ENCODE measurements at regions not wholly inside any gene's neighbourhood (a gene's known extent, or its start where the extent isn't known, plus 50 kb on each side); places are given as distances from the start of the nearest gene placed in this dataset.
"Not testable (repeated sequence)": the region's sequence is repeated elsewhere in the genome, so short reads cannot be mapped to it uniquely, and the experiment has no call there.

DNA sequence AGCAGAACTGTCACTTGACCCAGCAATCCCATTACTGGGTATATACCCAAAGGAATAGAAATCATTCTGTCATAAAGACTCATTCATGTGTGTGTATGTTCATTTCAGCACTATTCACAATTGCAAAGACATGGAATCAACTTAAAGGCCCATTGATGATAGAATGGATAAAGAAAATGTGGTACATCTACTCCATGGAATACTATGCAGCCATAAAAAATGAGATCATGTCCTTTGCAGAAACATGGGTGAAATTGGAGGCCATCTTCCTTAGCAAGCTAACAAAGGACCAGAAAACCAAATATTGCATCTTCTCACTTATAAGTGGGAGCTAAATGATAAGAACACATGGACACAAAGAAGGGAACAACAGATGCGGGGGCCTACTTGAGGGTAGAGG is 422.5 kb downstream of the HS3ST3B1 start:
- not testable (repeated sequence) for H3K4me1 Mint-ChIP-seq; H3K36me3 Mint-ChIP-seq (ENCODE audit: low read depth); H3K4me3 Mint-ChIP-seq; H3K27ac Mint-ChIP-seq; H3K9me3 Mint-ChIP-seq; ATAC-seq (replicated peaks)
- peaks cover 10% of the 10 kb centered on the region for H3K27me3 Mint-ChIP-seq

DNA sequence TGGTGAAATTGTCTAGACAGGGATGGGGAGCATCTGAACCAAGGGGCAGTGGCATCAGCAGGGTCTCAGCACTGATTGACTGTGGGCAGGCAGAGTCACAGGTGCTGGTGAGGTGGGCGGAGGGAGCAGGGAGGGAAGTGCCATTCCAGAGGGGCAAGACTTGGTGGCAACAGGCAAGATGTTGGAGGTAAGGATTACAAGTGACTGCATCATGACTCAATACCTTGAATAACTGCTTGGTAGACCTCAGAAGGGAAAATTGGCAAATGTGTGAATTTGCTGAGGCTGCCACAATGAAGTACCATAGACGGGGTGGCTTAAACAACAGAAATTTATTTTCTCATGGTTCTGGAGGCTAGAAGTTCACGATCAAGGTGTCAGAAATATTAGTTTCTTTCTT is 419.1 kb downstream of the HS3ST3B1 start:
- no peak overlapping the region for H3K4me3 Mint-ChIP-seq
- H3K27me3 Mint-ChIP-seq: peaks cover 29% of the 10 kb centered on the region
- ATAC-seq (replicated peaks): no peak
- H3K4me1 Mint-ChIP-seq: no peaks in the 10 kb centered on the region
- no peak overlapping the region for H3K27ac Mint-ChIP-seq
- peaks cover 3% of the 10 kb centered on the region for H3K9me3 Mint-ChIP-seq
- H3K36me3 Mint-ChIP-seq (ENCODE audit: low read depth): no peaks in the 10 kb centered on the region

DNA sequence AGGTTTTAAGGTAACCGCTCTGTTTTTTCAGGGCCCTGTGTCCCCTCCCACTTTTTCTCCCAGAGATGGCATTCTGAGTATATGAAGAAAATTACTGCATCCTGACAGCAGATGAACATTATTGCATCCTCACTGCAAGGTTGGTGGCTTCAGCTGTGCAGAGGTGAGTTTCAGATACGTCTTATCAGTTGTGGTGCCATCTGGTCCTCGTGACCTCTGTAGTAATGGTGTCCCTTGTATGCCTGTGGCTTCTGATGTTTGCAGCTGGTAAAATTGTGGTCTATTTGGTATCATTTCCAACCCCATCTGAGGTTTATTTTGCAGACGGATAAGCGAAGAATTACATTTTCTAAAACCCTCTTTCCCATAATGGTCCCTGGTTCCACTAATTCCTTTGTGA is 417.0 kb downstream of the HS3ST3B1 start:
- H3K9me3 Mint-ChIP-seq: peaks cover 3% of the 10 kb centered on the region
- H3K27ac Mint-ChIP-seq: no peak overlapping the region
- ATAC-seq (replicated peaks): no peak
- no peaks in the 10 kb centered on the region for H3K4me1 Mint-ChIP-seq
- no peaks in the 10 kb centered on the region for H3K36me3 Mint-ChIP-seq (ENCODE audit: low read depth)
- H3K27me3 Mint-ChIP-seq: peaks cover 37% of the 10 kb centered on the region
- no peak overlapping the region for H3K4me3 Mint-ChIP-seq

DNA sequence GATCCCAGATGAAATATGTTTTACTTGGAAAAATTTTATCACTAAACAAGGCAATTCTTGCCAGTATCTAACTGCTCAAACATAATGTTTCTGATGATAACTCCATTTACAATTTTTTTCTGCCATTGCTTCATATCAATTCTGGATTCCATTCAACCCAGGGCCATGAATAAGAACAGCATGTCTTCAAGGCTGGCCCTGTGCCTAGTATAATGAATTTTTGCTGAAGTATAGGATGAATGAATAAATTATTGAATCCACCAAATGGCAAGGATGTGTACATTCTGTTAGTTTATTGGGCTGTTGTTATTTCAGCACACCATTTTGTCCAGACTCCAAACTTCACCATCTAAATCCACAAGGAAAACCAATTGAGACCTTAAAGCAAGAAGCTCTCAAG is 414.7 kb downstream of the HS3ST3B1 start:
- no peak for ATAC-seq (replicated peaks)
- Mint-ChIP-seq H3K4me3 (no peak overlapping the region), H3K36me3 (ENCODE audit: low read depth) (no peaks in the 10 kb centered on the region), H3K27me3 (peaks cover 46% of the 10 kb centered on the region), H3K9me3 (peaks cover 3% of the 10 kb centered on the region), H3K4me1 (no peaks in the 10 kb centered on the region), H3K27ac (no peak overlapping the region)

DNA sequence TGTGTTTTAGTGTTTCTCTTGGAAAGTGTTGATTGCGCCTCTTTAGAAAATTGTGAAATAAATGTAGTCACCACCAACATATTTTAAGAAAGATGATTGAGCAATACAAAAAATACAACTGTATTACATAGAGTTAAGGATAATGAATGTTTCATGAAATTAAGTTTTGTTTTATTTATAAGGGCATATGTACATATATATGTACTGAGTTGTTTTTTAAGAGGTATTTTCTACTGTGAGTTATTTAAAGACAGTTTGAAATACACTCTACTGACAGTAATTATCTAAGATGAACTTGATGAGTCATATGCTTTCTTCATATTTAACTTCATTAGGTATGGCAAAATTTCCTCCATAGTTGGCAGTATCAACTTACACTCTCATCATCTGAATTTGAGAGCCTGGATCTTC is 411.7 kb downstream of the HS3ST3B1 start:
- Mint-ChIP-seq H3K27ac (no peak overlapping the region), H3K27me3 (peaks cover 28% of the 10 kb centered on the region), H3K4me3 (no peak overlapping the region), H3K4me1 (no peaks in the 10 kb centered on the region), H3K36me3 (ENCODE audit: low read depth) (no peaks in the 10 kb centered on the region), H3K9me3 (no peaks in the 10 kb centered on the region)
- ATAC-seq (replicated peaks): no peak

DNA sequence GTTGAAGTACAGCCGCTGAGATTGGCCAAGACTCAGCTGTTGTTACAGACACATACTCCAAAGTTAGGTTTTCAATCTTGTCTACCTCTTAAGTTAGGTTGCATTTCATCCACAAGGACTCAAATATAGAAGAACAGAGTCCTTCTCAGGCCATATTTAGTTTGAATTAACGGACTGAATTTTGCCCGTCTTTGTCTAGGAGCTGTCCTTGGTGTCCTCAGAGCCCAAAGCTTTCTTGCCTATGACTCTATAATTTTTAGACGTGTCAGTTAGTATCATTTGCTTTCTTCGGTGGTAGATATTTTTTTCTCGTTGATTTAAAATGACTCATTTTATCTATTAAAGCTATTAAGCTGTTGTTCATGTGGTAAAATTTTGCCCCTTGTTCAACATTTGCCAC is 403.2 kb downstream of the HS3ST3B1 start:
- no peak overlapping the region for H3K27ac Mint-ChIP-seq

DNA sequence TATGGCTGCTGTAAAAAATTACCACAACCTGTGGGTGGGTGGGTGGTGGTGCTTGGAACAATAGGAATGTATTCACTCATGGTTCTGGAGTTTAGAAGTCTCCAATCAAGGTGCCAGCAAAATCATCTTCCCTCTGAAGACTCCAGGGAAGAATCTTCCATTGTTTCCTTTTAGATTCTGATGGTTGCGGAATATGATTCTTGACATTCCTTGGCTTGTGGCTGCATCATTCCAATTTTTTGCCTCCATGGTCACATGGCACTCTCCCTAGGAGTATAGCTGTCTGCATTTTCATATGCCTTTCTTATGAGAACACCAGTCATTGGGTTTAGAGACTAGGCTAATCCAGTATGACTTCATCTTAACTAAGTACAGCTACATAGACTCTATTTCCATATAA is 401.0 kb downstream of the HS3ST3B1 start:
- no peaks in the 10 kb centered on the region for H3K36me3 Mint-ChIP-seq (ENCODE audit: low read depth)
- H3K4me1 Mint-ChIP-seq: no peaks in the 10 kb centered on the region
- H3K4me3 Mint-ChIP-seq: no peak overlapping the region
- no peak overlapping the region for H3K27ac Mint-ChIP-seq
- no peaks in the 10 kb centered on the region for H3K9me3 Mint-ChIP-seq
- no peak for ATAC-seq (replicated peaks)
- H3K27me3 Mint-ChIP-seq: no peaks in the 10 kb centered on the region

More for the DNA sequence above, 403.2 kb downstream of the HS3ST3B1 start:
- Mint-ChIP-seq H3K4me3 (no peak overlapping the region), H3K27me3 (no peaks in the 10 kb centered on the region), H3K4me1 (no peaks in the 10 kb centered on the region), H3K36me3 (ENCODE audit: low read depth) (no peaks in the 10 kb centered on the region), H3K9me3 (no peaks in the 10 kb centered on the region)
- no peak for ATAC-seq (replicated peaks)

DNA sequence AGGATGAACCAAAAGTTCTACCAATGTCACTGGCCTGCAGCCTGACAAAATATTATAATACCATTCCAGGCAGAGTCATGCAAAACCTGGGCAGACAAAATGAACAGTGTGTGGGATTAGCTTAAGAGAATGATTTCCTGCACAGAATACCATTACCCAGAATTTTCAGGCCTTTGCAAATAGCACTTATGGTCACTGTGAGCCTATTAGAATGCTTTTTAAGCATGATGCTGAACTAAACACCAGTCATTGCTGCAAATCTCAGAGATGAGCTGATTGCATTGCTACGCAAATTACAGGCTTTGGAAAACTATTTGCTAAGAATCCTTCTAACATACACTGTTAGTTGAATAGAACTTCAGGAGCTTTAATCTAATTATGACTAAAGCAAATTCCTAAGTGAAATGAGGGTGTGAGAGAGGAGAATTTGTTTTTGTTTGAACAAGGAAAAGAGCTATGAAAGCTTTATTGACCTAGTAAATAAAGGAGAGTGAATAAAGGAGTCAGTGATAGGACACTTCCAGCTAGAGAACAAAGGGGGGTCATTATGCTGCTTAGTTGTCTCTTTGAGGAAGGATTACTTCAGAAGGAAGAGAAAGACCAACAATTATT is 398.8 kb downstream of the HS3ST3B1 start:
- Mint-ChIP-seq H3K27me3 (peaks cover 15% of the 10 kb centered on the region), H3K4me3 (no peak overlapping the region)

DNA sequence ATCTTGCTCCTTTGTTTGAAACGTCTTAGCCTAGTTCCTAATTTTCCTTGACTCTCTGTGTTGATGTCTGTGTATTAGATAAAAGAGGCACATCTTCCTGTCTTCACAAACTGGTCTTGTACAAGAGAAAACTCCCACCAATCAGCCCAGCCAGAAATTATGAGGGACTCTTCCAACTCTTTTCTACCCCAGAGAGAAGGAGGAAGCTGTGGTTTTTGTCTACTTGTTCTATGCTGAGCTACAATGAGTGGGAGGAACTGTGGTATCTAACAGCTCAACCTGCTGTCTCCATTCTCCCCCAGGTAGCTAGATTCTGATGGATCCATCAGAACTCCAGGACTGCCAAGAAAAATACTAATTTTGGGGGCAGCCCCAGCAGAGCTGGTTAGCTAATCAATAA is 392.5 kb downstream of the HS3ST3B1 start:
- peaks cover 5% of the 10 kb centered on the region for H3K9me3 Mint-ChIP-seq
- H3K4me3 Mint-ChIP-seq: no peak overlapping the region
- H3K27me3 Mint-ChIP-seq: peaks cover 33% of the 10 kb centered on the region
- no peak for ATAC-seq (replicated peaks)
- no peaks in the 10 kb centered on the region for H3K4me1 Mint-ChIP-seq
- no peak overlapping the region for H3K27ac Mint-ChIP-seq
- H3K36me3 Mint-ChIP-seq (ENCODE audit: low read depth): no peaks in the 10 kb centered on the region

More for the DNA sequence above, 398.8 kb downstream of the HS3ST3B1 start:
- Mint-ChIP-seq H3K4me1 (no peaks in the 10 kb centered on the region), H3K27ac (no peak overlapping the region), H3K36me3 (ENCODE audit: low read depth) (no peaks in the 10 kb centered on the region), H3K9me3 (no peaks in the 10 kb centered on the region)
- no peak for ATAC-seq (replicated peaks)

DNA sequence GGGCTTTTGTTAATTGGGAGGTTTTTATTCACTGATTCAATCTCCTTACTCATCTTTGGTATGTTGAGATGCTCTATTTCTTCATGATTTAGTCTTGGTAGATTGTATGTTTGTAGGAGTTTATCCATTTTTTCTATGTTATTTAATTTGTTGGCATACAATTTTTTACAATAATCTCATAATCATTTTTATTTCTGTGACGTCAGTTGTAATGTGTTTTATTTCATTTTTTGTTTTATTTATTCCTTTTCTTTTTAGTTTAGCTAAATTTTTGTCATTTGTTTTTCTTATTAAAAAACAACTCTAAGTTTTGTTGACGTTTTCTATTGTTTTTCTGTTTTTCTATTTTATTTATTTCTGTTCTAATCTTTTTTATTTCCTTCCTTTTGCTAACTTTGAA is 389.8 kb downstream of the HS3ST3B1 start:
- Mint-ChIP-seq H3K36me3 (ENCODE audit: low read depth) (no peaks in the 10 kb centered on the region), H3K4me1 (no peaks in the 10 kb centered on the region), H3K27ac (no peak overlapping the region), H3K27me3 (peaks cover 26% of the 10 kb centered on the region), H3K4me3 (no peak overlapping the region), H3K9me3 (peaks cover 5% of the 10 kb centered on the region)
- ATAC-seq (replicated peaks): no peak

DNA sequence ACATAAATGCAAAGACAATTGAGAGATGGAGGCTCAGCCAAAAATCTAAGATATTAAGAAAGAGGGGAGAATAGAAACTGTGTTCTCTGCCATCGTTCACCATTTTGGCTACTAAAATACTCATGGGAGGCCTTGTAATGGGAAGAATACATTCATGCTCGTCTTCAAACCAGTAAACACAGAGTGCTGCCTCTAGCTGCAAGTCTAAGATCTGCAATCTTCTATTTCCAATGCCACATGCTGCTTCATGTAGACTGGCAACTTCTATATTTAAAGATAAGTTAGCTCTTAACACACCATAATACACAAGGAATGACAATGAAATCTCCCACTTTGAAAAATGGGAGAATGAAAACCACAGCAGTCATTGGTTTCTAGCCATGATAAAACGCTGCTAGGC is 387.3 kb downstream of the HS3ST3B1 start:
- H3K9me3 Mint-ChIP-seq: peaks cover 2% of the 10 kb centered on the region
- H3K4me3 Mint-ChIP-seq: no peak overlapping the region
- H3K27ac Mint-ChIP-seq: no peak overlapping the region
- no peaks in the 10 kb centered on the region for H3K36me3 Mint-ChIP-seq (ENCODE audit: low read depth)
- no peaks in the 10 kb centered on the region for H3K4me1 Mint-ChIP-seq
- H3K27me3 Mint-ChIP-seq: peaks cover 20% of the 10 kb centered on the region
- no peak for ATAC-seq (replicated peaks)

DNA sequence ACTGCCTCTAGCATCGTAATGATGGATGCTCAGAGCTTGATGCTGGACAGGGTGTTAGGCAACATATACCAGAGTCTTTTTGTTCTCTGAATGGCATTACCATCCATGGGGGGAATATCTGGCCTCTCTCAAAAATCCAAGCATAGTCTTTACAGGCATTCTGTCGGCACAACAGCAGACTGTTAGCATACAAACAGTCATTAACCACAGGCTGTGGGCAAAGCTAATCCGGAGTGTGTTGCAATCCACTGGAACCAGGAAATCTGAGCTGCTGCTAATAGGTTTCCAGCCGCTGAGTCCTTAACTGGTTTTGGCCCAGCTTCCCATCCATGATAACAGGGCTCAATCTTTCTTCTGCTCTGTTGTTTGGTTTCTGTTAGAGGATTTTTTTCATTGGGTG is 371.9 kb downstream of the HS3ST3B1 start:
- Mint-ChIP-seq H3K27ac (no peak overlapping the region), H3K27me3 (peaks cover 19% of the 10 kb centered on the region), H3K9me3 (peaks cover 3% of the 10 kb centered on the region), H3K4me3 (no peak overlapping the region), H3K36me3 (ENCODE audit: low read depth) (no peaks in the 10 kb centered on the region), H3K4me1 (no peaks in the 10 kb centered on the region)
- ATAC-seq (replicated peaks): no peak

DNA sequence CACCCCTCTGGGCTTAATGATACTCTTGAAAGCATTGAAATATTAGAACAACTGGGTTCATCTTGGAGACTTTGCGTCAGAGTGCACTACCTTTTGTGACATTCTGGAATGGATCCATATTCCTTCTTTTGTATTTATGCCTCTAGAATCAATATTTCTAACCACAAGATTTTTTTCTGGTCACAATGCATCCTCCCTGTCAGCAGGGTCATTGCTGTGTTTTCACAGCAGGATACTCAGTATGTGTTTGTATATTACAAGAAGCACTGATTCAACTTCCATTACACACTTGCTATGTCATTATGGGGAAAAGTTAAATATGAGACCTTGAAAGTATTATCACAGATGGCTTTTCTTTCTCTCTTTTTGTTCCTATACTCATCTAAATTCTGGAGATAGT is 370.0 kb downstream of the HS3ST3B1 start:
- H3K4me3 Mint-ChIP-seq: no peak overlapping the region
- no peaks in the 10 kb centered on the region for H3K36me3 Mint-ChIP-seq (ENCODE audit: low read depth)
- ATAC-seq (replicated peaks): no peak
- no peaks in the 10 kb centered on the region for H3K4me1 Mint-ChIP-seq
- H3K27me3 Mint-ChIP-seq: peaks cover 26% of the 10 kb centered on the region
- no peak overlapping the region for H3K27ac Mint-ChIP-seq
- no peaks in the 10 kb centered on the region for H3K9me3 Mint-ChIP-seq

DNA sequence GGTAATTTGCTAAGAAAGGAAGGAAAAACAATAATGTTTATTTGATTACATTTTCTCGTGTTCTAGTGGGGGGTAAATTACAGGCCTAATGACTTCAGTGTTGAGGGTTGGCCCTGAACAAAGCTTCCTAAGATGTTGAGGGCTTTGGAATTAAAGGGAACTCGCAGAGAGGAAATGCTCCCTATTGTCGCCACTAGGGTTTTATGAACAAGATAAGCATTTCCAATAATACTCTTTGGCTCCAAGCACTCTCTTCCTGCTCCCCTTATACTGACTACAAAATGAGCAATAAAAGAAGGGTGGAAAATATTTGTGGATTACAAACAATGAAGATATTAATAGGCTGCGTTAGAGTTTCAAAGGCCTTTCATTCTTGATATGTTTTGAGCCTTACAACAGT is 363.6 kb downstream of the HS3ST3B1 start:
- Mint-ChIP-seq H3K27me3 (peaks cover 25% of the 10 kb centered on the region), H3K36me3 (ENCODE audit: low read depth) (no peaks in the 10 kb centered on the region), H3K4me3 (no peak overlapping the region), H3K4me1 (no peaks in the 10 kb centered on the region), H3K27ac (no peak overlapping the region), H3K9me3 (no peaks in the 10 kb centered on the region)
- no peak for ATAC-seq (replicated peaks)

DNA sequence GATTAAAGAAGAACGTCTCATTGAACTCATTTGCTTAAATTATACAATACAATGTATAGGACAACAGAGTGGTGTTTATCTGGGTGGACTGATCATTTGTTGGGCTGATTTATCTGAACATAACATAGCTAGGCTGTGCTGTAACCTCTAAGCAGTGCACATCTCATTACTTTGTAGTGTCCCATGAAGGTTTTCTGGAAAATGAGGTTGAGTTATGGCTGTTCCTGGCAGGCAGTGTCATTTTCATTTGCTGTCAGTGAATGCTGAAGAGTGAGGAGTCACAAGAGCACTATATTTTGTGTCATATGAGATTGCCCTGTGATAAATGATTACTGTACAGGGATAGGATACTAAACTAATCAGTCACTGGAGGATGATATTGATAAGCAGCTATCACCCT is 340.2 kb downstream of the HS3ST3B1 start:
- no peak overlapping the region for H3K4me3 Mint-ChIP-seq
- no peaks in the 10 kb centered on the region for H3K36me3 Mint-ChIP-seq (ENCODE audit: low read depth)
- H3K27me3 Mint-ChIP-seq: peaks cover 15% of the 10 kb centered on the region
- ATAC-seq (replicated peaks): no peak
- H3K27ac Mint-ChIP-seq: no peak overlapping the region
- no peaks in the 10 kb centered on the region for H3K9me3 Mint-ChIP-seq
- no peaks in the 10 kb centered on the region for H3K4me1 Mint-ChIP-seq

DNA sequence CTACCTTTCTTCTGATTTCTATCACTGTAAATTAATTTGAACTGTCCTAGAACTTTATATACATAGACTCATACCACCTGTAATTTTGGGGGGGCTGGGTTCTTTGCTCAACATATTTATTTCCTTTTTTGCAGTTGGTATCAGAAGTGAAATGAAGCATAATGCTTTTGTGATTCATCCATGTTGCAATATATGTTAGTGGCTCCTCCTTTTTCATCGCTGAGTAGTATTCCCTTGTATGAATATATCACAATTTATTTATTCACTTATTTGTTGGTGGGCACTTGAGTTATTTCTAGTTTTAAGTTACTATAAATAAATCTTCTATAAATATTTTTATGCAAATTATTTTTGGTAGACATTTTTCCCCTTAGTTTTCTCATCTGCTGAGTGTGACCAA is 336.4 kb downstream of the HS3ST3B1 start:
- no peak for ATAC-seq (replicated peaks)
- no peak overlapping the region for H3K4me3 Mint-ChIP-seq
- peaks cover 12% of the 10 kb centered on the region for H3K27me3 Mint-ChIP-seq
- H3K27ac Mint-ChIP-seq: no peak overlapping the region
- no peaks in the 10 kb centered on the region for H3K4me1 Mint-ChIP-seq
- no peaks in the 10 kb centered on the region for H3K36me3 Mint-ChIP-seq (ENCODE audit: low read depth)
- no peaks in the 10 kb centered on the region for H3K9me3 Mint-ChIP-seq
